GM13976 (cell line): ENCODE measurements at regions not wholly inside any gene's neighbourhood (a gene's known extent, or its start where the extent isn't known, plus 50 kb on each side); places are given as distances from the start of the nearest gene placed in this dataset.

Experiments used
- DNase-seq: peaks from one replicate; pipeline ENCODE4 v3.0.0; 2012; ENCODE audit warnings: low spot score
- in situ Hi-C: fragments of 300-500 bp; cut with MboI; formaldehyde crosslinking; loops from one replicate; pipeline ENCODE4 v1.12.0; 2022; ENCODE audit warnings: low sequenced_read_pairs, mixed read lengths, inconsistent platforms; ENCODE audit not compliant: unreplicated experiment
- TF ChIP-seq, protein P1 (sequence below): IDR thresholded peaks from 2 replicates; pipeline ENCODE4 v1.5.1; 2012; ENCODE audit warnings: borderline replicate concordance, mild to moderate bottlenecking; ENCODE audit not compliant: insufficient read depth; ENCODE audit errors: extremely low read depth, missing control alignments, control extremely low read depth

DNA sequence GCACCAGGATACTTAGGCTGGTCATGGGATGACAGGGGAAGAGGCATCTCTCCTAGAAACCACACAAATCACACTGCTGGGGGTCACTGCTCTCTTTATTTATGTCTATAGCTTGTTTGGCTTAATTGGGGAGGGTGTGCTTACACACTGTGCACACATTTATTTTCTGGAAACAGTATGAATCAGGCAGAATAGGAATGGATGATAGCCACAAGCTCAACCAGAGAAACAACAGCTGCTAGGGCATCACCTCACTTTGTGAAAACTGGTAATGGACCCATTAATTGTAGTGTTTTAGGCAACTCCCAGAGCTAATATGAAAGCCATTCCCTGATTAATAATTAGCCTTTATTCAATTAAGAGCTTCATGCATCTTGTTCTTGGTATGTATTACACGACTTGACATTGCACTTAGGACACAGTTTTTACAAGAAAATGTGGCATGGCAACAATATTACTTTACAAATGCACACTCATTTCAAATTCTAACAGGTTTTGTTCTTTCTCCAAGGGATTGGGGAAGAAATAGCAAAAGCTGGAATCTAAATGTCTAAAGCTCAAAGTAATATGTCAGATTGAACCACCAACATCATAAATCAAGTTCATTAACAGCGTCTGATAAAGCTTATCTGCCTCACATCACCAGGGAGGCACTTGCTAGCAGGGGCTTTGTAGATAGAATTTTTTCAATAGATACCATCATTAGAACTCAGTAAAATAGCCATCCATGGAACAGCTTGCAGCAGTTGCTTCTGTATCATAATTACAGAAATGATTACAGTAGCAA, 361.9 kb upstream of the FSHR start:
- no peak for DNase-seq
- TF ChIP-seq, protein P1, sequence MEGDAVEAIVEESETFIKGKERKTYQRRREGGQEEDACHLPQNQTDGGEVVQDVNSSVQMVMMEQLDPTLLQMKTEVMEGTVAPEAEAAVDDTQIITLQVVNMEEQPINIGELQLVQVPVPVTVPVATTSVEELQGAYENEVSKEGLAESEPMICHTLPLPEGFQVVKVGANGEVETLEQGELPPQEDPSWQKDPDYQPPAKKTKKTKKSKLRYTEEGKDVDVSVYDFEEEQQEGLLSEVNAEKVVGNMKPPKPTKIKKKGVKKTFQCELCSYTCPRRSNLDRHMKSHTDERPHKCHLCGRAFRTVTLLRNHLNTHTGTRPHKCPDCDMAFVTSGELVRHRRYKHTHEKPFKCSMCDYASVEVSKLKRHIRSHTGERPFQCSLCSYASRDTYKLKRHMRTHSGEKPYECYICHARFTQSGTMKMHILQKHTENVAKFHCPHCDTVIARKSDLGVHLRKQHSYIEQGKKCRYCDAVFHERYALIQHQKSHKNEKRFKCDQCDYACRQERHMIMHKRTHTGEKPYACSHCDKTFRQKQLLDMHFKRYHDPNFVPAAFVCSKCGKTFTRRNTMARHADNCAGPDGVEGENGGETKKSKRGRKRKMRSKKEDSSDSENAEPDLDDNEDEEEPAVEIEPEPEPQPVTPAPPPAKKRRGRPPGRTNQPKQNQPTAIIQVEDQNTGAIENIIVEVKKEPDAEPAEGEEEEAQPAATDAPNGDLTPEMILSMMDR = no peak
- in situ Hi-C loops = no loop called here

DNA sequence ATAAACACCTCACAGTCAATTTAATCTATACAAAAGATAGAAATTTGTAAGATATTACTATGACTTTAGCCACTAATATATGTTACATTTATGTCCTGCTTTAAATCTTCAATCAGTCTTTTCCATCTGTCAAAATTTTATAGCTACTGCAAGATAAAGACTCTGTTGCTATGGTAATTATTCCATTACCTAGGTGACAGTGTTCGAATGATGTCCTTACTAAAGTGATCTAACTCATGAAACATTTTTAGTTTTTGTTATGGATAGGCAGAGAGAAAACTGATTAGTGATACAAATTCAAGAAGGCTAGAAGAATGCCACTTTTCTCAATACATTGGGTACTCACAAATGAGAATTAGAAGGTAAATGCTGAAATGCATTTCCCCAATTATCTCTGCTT, 359.9 kb upstream of the FSHR start:
- in situ Hi-C loops = no loop called here
- DNase-seq = no peak
- TF ChIP-seq, protein P1 = no peak

DNA sequence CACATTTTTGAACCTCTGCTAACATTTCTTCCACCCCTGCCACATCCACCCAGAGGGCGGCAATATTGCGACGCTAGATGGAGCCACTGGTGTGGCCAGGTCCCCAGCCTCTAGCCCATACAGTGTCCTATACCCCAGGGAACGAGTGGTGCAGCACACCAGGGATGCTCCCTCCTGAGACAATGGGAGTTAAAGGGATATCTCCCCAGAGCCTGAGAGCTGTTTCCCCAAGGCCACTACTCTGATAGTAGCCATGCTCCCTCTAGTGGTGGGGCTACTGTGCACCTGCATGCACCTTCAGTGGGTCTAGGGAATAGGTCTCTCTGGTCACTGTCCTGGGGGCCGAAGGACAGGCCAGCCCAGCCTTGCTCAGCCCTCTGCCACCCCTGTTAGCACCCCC, 336.4 kb upstream of the FSHR start:
- TF ChIP-seq, protein P1 = peak; percentile 54
- DNase-seq = peak; percentile 52
- in situ Hi-C loops = no loop called here

DNA sequence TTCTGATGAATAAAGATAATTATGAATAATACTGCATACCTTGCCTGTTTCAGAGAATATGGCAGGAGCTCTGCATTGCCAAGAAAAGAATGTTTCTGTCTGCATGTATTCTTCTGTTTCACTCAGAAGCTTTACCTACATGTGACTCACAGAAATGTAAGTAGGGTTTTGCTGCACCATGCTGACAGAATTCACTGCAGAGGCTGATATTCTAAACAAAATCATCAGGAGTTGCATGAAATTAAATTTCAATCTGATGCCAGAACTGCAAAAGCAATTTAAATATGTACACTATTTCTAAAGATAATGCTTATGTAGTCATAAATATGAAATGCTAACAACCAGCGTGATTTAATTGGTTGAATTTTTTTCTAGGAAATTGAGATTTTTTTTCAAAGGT, 332.8 kb upstream of the FSHR start:
- TF ChIP-seq, protein P1 = no peak
- no peak for DNase-seq
- in situ Hi-C loops = no loop called here

DNA sequence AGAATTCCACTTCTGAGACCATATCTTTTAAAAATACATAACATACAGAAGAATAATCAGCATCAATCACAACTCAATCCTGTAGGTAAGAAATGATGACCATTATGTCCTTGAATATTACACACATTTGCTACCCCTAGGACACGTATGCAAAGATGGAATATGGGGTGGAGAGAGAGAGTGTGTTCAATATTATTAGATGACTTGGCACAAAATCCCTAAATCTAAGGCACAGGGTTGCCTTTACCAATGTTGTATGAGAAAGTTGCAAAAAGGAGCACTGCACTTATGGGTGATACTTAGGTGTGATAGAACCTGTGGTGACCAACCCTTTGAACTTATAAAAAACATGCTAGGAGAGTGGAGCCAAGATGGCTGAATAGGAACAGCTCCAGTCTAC, 326.2 kb upstream of the FSHR start:
- no peak for DNase-seq
- in situ Hi-C loops = no loop called here
- TF ChIP-seq, protein P1 = no peak

DNA sequence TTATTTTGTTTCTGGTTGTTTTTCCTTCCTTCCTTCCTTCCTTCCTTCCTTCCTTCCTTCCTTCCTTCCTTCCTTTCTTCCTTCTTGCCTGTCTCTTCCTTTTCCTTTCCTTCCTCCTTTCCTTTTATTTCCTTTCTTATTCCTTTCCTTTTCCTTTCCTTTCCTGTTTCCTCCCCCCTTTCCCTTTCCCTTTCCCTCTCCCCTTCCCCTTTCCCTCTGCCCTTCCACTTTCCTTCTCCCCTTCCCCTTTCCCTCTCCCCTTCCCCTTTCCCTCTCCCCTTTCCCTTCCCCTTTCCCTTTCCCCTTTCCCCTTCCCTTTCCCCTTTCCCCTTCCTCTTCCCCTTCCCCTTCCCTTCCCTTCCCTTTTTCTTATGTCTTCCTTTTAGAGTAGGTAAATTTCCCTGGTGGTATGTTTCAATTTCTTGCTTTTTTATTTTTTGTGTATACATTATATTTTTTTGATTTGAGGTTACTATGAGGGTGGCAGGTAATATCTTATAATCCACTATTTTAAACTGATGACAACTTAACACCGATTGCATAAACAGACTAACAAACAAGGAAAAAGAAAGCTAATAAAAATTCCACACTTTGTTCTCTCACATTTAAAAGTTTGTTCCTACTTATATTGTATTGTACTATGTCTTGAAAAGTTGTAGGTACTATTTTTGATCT, 311.0 kb upstream of the FSHR start:
- DNase-seq = no peak
- in situ Hi-C loops = no loop called here
- TF ChIP-seq, protein P1 = no peak
